IMR-90 (cell line): ENCODE measurements at regions not wholly inside any gene's neighbourhood (a gene's known extent, or its start where the extent isn't known, plus 50 kb on each side); places are given as distances from the start of the nearest gene placed in this dataset.

Experiments
- ATAC-seq: fragments of 200-7000 bp; cut with Tn5 transposase; 2 replicates; pipeline ENCODE4 v1.9.1; 2020; ENCODE audit warnings: low read depth, mild to moderate bottlenecking, moderate library complexity
- BruUV-seq: library from RNA; stranded (reverse); fragments of 400-500 nt; replicated peaks from 2 replicates; lab custom pipeline; 2021; lab: Mats Ljungman, UMichigan
- CTCF ChIA-PET: fragments of 300-600 bp; formaldehyde crosslinking; extraction: SDS; loops from one replicate; lab custom pipeline; 2021; ENCODE audit warnings: antibody characterized with exemption; lab: Yijun Ruan, JAX
- POLR2A ChIA-PET: fragments of 300-600 bp; sonication (Branson Sonifier 250); formaldehyde crosslinking; loops from one replicate; lab custom pipeline; 2022; ENCODE audit warnings: antibody characterized with exemption; ENCODE audit not compliant: unreplicated experiment; lab: Charles Lee
- DNase-seq: peaks from one replicate; pipeline ENCODE4 v3.0.0; 2013
- H2AFZ ChIP-seq: replicated peaks from 2 replicates; pipeline ENCODE3; 2013; ENCODE audit warnings: low read length, mild to moderate bottlenecking; ENCODE audit not compliant: poor library complexity
- H2AK5ac ChIP-seq: 2 replicates; pipeline ENCODE4 v1.6.1; 2013; ENCODE audit warnings: low read depth, low read length, inconsistent platforms
- H2AK9ac ChIP-seq: replicated peaks from 2 replicates; pipeline ENCODE3; 2013; ENCODE audit warnings: mild to moderate bottlenecking, low read depth, low read length, moderate library complexity; ENCODE audit not compliant: poor library complexity
- H2BK120ac ChIP-seq: 2 replicates; pipeline ENCODE4 v1.6.1; 2013; ENCODE audit warnings: low read depth, low read length, inconsistent platforms
- H2BK15ac ChIP-seq: 3 replicates; pipeline ENCODE4 v1.6.1; 2013; ENCODE audit warnings: low read depth, low read length, inconsistent platforms
- H2BK20ac ChIP-seq: 2 replicates; pipeline ENCODE4 v1.6.1; 2013; ENCODE audit warnings: low read depth, mild to moderate bottlenecking, inconsistent platforms, low read length, moderate library complexity
- H2BK5ac ChIP-seq: 2 replicates; pipeline ENCODE4 v1.6.1; 2013; ENCODE audit warnings: mild to moderate bottlenecking, low read depth, low read length, inconsistent platforms; ENCODE audit not compliant: poor library complexity, severe bottlenecking
- H3K14ac ChIP-seq: replicated peaks from 2 replicates; pipeline ENCODE4 v1.6.1; 2013; ENCODE audit warnings: low read depth, low read length, inconsistent platforms
- H3K18ac ChIP-seq: 2 replicates; pipeline ENCODE4 v1.6.1; 2013; ENCODE audit warnings: low read depth, low read length, control low read depth
- H3K23ac ChIP-seq: 2 replicates; pipeline ENCODE4 v1.6.1; 2013; ENCODE audit warnings: low read depth, low read length, inconsistent platforms
- H3K27ac ChIP-seq: 2 replicates; pipeline ENCODE4 v1.5.1; 2013; ENCODE audit warnings: mild to moderate bottlenecking, control low read depth, low read length; ENCODE audit not compliant: insufficient read depth
- H3K27me3 ChIP-seq: 2 replicates; pipeline ENCODE4 v1.6.1; 2013; ENCODE audit warnings: low read length; ENCODE audit not compliant: control insufficient read depth, insufficient read depth
- H3K36me3 ChIP-seq: 2 replicates; pipeline ENCODE4 v1.6.1; 2013; ENCODE audit warnings: low read length, mixed read lengths; ENCODE audit not compliant: control insufficient read depth, insufficient read depth
- H3K4ac ChIP-seq: 2 replicates; pipeline ENCODE4 v1.6.1; 2013; ENCODE audit warnings: low read depth, low read length, inconsistent platforms
- H3K4me1 ChIP-seq: 2 replicates; pipeline ENCODE4 v1.6.1; 2013; ENCODE audit warnings: low read length, mixed read lengths; ENCODE audit not compliant: control insufficient read depth, insufficient read depth
- H3K4me2 ChIP-seq: 2 replicates; pipeline ENCODE4 v1.6.1; 2013; ENCODE audit warnings: low read depth, mild to moderate bottlenecking, control low read depth, low read length, moderate library complexity
- H3K4me3 ChIP-seq: 2 replicates; pipeline ENCODE4 v1.5.1; 2013; ENCODE audit warnings: low read depth, mild to moderate bottlenecking, control low read depth, low read length, moderate library complexity; ENCODE audit not compliant: insufficient read depth
- H3K56ac ChIP-seq: 2 replicates; pipeline ENCODE4 v1.6.1; 2013; ENCODE audit warnings: low read length, inconsistent platforms; ENCODE audit not compliant: insufficient read depth; ENCODE audit errors: extremely low read depth
- H3K79me1 ChIP-seq, 2 experiments: 2 replicates each; pipeline ENCODE4 v1.6.1; 2013; ENCODE audit warnings: low read length in 2 of 2, inconsistent platforms in 1 of 2, low read depth in 1 of 2
- H3K9ac ChIP-seq: 2 replicates; pipeline ENCODE4 v1.6.1; 2013; ENCODE audit warnings: low read depth, low read length, control low read depth
- H3K9me1 ChIP-seq: 2 replicates; pipeline ENCODE4 v1.6.1; 2013; ENCODE audit warnings: low read length, inconsistent platforms; ENCODE audit not compliant: insufficient read depth
- H3K9me3 ChIP-seq: 2 replicates; pipeline ENCODE4 v1.6.1; 2013; ENCODE audit warnings: low read length; ENCODE audit not compliant: control insufficient read depth, insufficient read depth
- H4K20me1 ChIP-seq: 2 replicates; pipeline ENCODE4 v1.6.1; 2013; ENCODE audit warnings: low read length, inconsistent platforms; ENCODE audit not compliant: insufficient read depth
- H4K5ac ChIP-seq: 2 replicates; pipeline ENCODE4 v1.6.1; 2013; ENCODE audit warnings: mild to moderate bottlenecking, low read depth, low read length, control low read depth
- H4K8ac ChIP-seq, 2 experiments: 2 replicates each; pipeline ENCODE4 v1.6.1; 2013; ENCODE audit warnings: low read depth in 2 of 2, low read length in 2 of 2, control low read depth in 1 of 2, inconsistent platforms in 1 of 2
- H4K91ac ChIP-seq: 2 replicates; pipeline ENCODE4 v1.6.1; 2013; ENCODE audit warnings: low read depth, low read length, inconsistent platforms; ENCODE audit not compliant: insufficient read depth
- RCOR1 ChIP-seq: IDR thresholded peaks from 2 replicates; pipeline ENCODE4 v1.6.1; 2012; ENCODE audit warnings: mild to moderate bottlenecking, low read length, improper control_type of control experiment; ENCODE audit not compliant: insufficient replicate concordance
- WGBS, 2 experiments: methylation state at CpG; one replicate each; pipeline versions ENCODE4 v1.1.5 to v1.1.7; 2013; ENCODE audit warnings: missing lambda C conversion rate in 2 of 2; ENCODE audit not compliant: insufficient read length in 1 of 2; ENCODE audit errors: extremely low coverage in 2 of 2; 5-methylcytosine and 5-hydroxymethylcytosine counted together
- dilution Hi-C: fragments of 300-500 bp; cut with HindIII; formaldehyde crosslinking; loops from one replicate; pipeline ENCODE4 v1.14.3; 2018; ENCODE audit warnings: low sequenced_read_pairs; ENCODE audit not compliant: unreplicated experiment
- in situ Hi-C: fragments of 300-500 bp; cut with MboI; formaldehyde crosslinking; loops from 3 replicates; pipeline ENCODE4 v1.14.3; 2019; ENCODE audit warnings: low sequenced_read_pairs, inconsistent platforms, mixed read lengths
- intact Hi-C: fragments of 100-400 bp; cut with micrococcal nuclease; formaldehyde crosslinking; loops from 2 replicates; pipeline ENCODE4 v1.10.0; 2022
- TF ChIP-seq, protein P1 (sequence below): fragments of 150-350 bp; IDR thresholded peaks from 2 replicates; pipeline ENCODE4 v1.6.1; 2017; ENCODE audit warnings: mild to moderate bottlenecking, antibody characterized with exemption, low read length, low read depth

GRCh38 chr5:68766952-68767464 lies 326.8 kb upstream of the SLC30A5 start:
- no peak overlapping the region for H4K8ac ChIP-seq
- intact Hi-C loops (no loop called here), in situ Hi-C loops (no loop called here), dilution Hi-C loops (no loop called here)
- no peaks in the 10 kb centered on the region for H4K20me1 ChIP-seq
- H3K14ac ChIP-seq = no peak overlapping the region
- H3K18ac ChIP-seq = no peak overlapping the region
- no peak overlapping the region for H3K9ac ChIP-seq
- H4K91ac ChIP-seq = no peak overlapping the region
- H2AK9ac ChIP-seq = no peak overlapping the region
- DNase-seq (no peak), ATAC-seq (no peak)
- TF ChIP-seq, protein P1, sequence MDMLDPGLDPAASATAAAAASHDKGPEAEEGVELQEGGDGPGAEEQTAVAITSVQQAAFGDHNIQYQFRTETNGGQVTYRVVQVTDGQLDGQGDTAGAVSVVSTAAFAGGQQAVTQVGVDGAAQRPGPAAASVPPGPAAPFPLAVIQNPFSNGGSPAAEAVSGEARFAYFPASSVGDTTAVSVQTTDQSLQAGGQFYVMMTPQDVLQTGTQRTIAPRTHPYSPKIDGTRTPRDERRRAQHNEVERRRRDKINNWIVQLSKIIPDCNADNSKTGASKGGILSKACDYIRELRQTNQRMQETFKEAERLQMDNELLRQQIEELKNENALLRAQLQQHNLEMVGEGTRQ = no peak
- no peak for TF ChIP-seq RCOR1
- no peak overlapping the region for H2BK120ac ChIP-seq
- H3K56ac ChIP-seq = no peak overlapping the region
- no peak overlapping the region for H4K5ac ChIP-seq
- H3K23ac ChIP-seq = no peak overlapping the region
- ChIA-PET POLR2A (no interaction called here), CTCF (no interaction called here)
- H3K4me2 ChIP-seq = no peak overlapping the region
- BruUV-seq = no TSS peak
- H3K4me3 ChIP-seq = no peak overlapping the region
- no peak overlapping the region for H2AFZ ChIP-seq
- no peak overlapping the region for H2AK5ac ChIP-seq
- H3K36me3 ChIP-seq = no peaks in the 10 kb centered on the region
- H2BK5ac ChIP-seq = no peak overlapping the region
- no peaks in the 10 kb centered on the region; the same call in 1 of the 2 replicates for H3K27me3 ChIP-seq
- H2BK20ac ChIP-seq = no peak overlapping the region
- H3K79me1 ChIP-seq = no peaks in the 10 kb centered on the region
- no CpG with 5 or more reads among the region's 4 CpGs for WGBS, 2 experiments
- H3K9me3 ChIP-seq = no peaks in the 10 kb centered on the region
- H3K4ac ChIP-seq = no peak overlapping the region
- H3K27ac ChIP-seq = no peak overlapping the region
- H3K9me1 ChIP-seq = no peaks in the 10 kb centered on the region
- no peaks in the 10 kb centered on the region for H3K4me1 ChIP-seq
- H2BK15ac ChIP-seq = no peak overlapping the region
